ENCODE measurements at regions not wholly inside any gene's neighbourhood (a gene's known extent, or its start where the extent isn't known, plus 50 kb on each side); places are given as distances from the start of the nearest gene placed in this dataset.

DNA sequence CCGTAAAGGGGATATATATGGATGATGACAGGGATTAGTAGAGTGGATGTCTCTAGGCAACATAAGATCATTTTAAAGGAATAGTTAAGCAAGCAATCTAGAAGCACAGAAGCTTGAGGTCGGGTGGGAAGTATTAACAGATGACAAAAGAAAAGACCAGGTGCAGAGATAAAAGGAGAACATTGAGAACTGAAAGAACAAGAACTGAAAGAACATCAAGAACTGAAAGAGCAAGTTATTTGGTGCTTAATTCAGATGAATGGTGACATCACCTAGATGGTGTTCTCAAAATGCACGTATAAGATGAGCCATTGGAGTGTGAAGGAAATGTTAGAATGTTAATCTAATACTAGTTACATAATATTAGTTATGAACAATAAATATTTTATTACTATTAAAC, 224.0 kb upstream of the PDE3A start (continued):
- TF ChIP-seq, protein P1, sequence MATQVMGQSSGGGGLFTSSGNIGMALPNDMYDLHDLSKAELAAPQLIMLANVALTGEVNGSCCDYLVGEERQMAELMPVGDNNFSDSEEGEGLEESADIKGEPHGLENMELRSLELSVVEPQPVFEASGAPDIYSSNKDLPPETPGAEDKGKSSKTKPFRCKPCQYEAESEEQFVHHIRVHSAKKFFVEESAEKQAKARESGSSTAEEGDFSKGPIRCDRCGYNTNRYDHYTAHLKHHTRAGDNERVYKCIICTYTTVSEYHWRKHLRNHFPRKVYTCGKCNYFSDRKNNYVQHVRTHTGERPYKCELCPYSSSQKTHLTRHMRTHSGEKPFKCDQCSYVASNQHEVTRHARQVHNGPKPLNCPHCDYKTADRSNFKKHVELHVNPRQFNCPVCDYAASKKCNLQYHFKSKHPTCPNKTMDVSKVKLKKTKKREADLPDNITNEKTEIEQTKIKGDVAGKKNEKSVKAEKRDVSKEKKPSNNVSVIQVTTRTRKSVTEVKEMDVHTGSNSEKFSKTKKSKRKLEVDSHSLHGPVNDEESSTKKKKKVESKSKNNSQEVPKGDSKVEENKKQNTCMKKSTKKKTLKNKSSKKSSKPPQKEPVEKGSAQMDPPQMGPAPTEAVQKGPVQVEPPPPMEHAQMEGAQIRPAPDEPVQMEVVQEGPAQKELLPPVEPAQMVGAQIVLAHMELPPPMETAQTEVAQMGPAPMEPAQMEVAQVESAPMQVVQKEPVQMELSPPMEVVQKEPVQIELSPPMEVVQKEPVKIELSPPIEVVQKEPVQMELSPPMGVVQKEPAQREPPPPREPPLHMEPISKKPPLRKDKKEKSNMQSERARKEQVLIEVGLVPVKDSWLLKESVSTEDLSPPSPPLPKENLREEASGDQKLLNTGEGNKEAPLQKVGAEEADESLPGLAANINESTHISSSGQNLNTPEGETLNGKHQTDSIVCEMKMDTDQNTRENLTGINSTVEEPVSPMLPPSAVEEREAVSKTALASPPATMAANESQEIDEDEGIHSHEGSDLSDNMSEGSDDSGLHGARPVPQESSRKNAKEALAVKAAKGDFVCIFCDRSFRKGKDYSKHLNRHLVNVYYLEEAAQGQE (IDR thresholded peaks at IDR 0.05): no peak

DNA sequence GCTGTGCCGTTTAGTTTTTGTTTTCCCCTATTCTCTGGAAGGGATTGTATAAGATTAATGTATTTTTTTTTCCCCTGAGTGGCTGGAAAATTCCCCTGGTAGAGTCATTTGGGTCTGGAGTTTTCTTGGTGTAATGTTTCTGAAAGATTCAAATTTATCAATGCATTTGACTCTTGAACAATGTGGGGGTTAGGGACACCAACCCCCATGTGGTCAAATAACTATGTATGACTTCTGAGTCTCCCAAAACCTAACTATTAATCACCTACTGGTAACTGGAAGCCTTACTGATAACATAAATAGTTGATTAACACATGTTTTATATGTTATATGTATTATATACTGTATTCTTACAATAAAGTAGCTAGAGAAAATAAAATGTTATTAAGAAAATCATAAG, 220.1 kb upstream of the PDE3A start:
- H3K9me3 ChIP-seq (ENCODE audit: control insufficient read depth in 4 of 4, low read length in 3 of 4): no peaks in the 10 kb centered on the region
- TF ChIP-seq RAD21 (IDR thresholded peaks at IDR 0.05) (no peak), EGR1 (IDR thresholded peaks at IDR 0.05; ENCODE audit: low read depth in 2 of 2) (no peak), SP1 (IDR thresholded peaks at IDR 0.05) (no peak), YY1 (IDR thresholded peaks at IDR 0.05) (no peak), GABPA (IDR thresholded peaks at IDR 0.05 in 1 of 2, conservative IDR thresholded peaks at IDR 0.05 in 1 of 2) (no peak), FOXA2 (IDR thresholded peaks at IDR 0.05) (no peak), NR2F2 (IDR thresholded peaks at IDR 0.05) (no peak), HNF4A (conservative IDR thresholded peaks at IDR 0.05) (no peak), JUND (IDR thresholded peaks at IDR 0.05) (no peak), TAF1 (conservative IDR thresholded peaks at IDR 0.05) (no peak), FOXA1 (IDR thresholded peaks at IDR 0.05) (no peak), RXRA (IDR thresholded peaks at IDR 0.05) (no peak), HNF4G (IDR thresholded peaks at IDR 0.05) (no peak)
- TF ChIP-seq, protein P1 (IDR thresholded peaks at IDR 0.05): no peak
- TF ChIP-seq, protein P2, sequence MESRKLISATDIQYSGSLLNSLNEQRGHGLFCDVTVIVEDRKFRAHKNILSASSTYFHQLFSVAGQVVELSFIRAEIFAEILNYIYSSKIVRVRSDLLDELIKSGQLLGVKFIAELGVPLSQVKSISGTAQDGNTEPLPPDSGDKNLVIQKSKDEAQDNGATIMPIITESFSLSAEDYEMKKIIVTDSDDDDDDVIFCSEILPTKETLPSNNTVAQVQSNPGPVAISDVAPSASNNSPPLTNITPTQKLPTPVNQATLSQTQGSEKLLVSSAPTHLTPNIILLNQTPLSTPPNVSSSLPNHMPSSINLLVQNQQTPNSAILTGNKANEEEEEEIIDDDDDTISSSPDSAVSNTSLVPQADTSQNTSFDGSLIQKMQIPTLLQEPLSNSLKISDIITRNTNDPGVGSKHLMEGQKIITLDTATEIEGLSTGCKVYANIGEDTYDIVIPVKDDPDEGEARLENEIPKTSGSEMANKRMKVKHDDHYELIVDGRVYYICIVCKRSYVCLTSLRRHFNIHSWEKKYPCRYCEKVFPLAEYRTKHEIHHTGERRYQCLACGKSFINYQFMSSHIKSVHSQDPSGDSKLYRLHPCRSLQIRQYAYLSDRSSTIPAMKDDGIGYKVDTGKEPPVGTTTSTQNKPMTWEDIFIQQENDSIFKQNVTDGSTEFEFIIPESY (IDR thresholded peaks at IDR 0.05): no peak
- TF ChIP-seq, protein P3, sequence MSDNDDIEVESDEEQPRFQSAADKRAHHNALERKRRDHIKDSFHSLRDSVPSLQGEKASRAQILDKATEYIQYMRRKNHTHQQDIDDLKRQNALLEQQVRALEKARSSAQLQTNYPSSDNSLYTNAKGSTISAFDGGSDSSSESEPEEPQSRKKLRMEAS (IDR thresholded peaks at IDR 0.05): no peak
- TF ChIP-seq, protein P4, sequence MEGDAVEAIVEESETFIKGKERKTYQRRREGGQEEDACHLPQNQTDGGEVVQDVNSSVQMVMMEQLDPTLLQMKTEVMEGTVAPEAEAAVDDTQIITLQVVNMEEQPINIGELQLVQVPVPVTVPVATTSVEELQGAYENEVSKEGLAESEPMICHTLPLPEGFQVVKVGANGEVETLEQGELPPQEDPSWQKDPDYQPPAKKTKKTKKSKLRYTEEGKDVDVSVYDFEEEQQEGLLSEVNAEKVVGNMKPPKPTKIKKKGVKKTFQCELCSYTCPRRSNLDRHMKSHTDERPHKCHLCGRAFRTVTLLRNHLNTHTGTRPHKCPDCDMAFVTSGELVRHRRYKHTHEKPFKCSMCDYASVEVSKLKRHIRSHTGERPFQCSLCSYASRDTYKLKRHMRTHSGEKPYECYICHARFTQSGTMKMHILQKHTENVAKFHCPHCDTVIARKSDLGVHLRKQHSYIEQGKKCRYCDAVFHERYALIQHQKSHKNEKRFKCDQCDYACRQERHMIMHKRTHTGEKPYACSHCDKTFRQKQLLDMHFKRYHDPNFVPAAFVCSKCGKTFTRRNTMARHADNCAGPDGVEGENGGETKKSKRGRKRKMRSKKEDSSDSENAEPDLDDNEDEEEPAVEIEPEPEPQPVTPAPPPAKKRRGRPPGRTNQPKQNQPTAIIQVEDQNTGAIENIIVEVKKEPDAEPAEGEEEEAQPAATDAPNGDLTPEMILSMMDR (IDR thresholded peaks at IDR 0.05; ENCODE audit: low read depth, low read length, missing input control): no peak
- TF ChIP-seq, protein P5, sequence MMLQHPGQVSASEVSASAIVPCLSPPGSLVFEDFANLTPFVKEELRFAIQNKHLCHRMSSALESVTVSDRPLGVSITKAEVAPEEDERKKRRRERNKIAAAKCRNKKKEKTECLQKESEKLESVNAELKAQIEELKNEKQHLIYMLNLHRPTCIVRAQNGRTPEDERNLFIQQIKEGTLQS (IDR thresholded peaks at IDR 0.05): no peak
- no peak overlapping the region for H3K4me3 ChIP-seq (ENCODE audit: low read depth in 1 of 3, low read length in 3 of 3)
- no peaks in the 10 kb centered on the region for H3K4me1 ChIP-seq (ENCODE audit: control insufficient read depth in 4 of 4, insufficient read depth in 4 of 4, low read length in 3 of 4)
- no peak overlapping the region for H3K27ac ChIP-seq (ENCODE audit: low read depth in 1 of 2, low read length in 2 of 2)
- no peak for DNase-seq (ENCODE audit: low spot score)
- WGBS: 86% methylated on average over 1 of the region's 1 CpG
- H3K36me3 ChIP-seq (ENCODE audit: control insufficient read depth in 4 of 4, insufficient read depth in 3 of 4, low read depth in 1 of 4, low read length in 3 of 4): no peaks in the 10 kb centered on the region
- no peak overlapping the region for H3K9ac ChIP-seq (ENCODE audit: low read depth in 1 of 2, low read length in 2 of 2)
- H3K27me3 ChIP-seq (ENCODE audit: control insufficient read depth in 4 of 4, insufficient read depth in 4 of 4, low read length in 3 of 4): no peaks in the 10 kb centered on the region
